Left kidney (tissue), 1 donor: ENCODE measurements at regions not wholly inside any gene's neighbourhood (a gene's known extent, or its start where the extent isn't known, plus 50 kb on each side); places are given as distances from the start of the nearest gene placed in this dataset.
A peak's percentile ranks its signal among the peaks of the same experiment; 100 is the strongest.

Source experiments
- DNase-seq: peaks from one replicate; pipeline ENCODE4 v3.0.0-alpha.2; 2013

DNA sequence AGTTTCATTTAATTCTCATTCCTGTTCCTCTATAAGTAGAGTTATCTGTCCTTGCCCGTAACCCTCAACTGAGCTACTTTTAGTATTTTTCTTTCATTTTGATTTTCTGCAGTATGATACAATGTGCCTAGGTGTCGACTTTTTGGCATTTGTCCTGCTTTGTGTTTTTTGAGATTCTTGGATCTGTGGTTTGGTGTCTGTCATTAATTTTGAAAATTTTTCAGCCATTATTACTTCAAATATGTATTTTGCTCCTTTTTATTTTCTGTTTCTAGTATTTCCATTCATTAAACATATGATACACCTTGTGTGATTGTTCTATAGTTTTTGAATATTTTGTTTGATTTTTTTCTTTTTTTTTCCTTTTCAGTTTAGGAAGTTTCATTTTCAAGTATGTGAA, 598.9 kb downstream of the SPOCK3 start:
- no peak for DNase-seq

DNA sequence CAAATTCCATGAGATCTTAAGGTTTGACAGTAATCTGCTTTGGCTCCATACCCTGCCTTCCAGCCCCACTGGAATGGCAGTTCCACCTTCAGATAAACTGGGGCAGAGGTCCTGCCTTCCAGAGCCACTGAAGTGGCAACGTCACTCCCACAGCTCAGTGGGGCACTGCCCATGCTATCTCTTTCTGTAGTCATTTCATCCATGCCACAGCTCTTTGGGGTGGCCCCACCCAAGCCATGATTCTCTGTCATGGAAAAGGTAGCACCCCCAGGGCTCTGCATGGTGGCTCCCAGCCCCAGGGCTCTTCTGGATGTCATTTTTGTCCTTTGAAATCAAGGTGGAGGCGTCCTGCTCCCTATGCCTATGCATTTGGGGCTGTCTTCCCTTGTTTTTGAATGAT, 596.5 kb downstream of the SPOCK3 start:
- DNase-seq = no peak

DNA sequence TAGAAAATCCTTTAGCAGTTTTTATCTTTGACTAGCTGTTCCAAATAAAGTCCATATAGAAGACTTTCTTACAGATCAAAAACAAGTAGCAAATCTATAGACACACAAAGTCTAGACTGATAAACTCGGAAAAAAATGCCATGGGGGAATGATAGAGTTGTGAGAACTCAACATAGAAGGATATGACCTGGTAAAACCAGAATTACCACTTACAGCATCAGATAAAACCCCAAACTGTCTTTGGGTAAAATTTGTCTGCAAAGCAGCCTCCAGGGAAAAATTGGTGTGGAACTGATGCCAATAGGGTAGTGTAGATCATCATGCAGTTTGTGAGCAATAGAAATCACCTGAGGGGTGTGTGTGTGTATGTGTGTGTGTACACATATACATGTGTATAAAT, 579.1 kb downstream of the SPOCK3 start:
- no peak for DNase-seq

DNA sequence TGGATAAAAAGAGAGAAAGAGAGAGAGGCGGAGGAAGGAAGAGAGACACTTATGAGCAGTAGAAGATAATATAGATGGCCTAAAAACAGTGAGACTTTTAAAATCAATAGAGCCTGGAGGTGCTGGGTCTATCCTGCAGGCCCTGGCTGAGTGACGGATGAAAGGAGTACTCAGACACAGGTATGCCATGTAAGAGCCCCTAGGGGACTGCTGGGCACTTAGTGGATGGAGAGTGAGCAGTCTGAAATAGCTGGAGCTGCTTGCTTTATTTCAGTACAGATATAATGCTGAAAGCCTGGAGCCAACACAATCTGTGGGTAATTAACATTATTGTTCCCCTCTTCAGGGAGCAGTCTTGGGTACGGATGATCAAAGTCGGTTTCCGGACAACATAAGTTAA, 578.6 kb downstream of the SPOCK3 start:
- DNase-seq = no peak

DNA sequence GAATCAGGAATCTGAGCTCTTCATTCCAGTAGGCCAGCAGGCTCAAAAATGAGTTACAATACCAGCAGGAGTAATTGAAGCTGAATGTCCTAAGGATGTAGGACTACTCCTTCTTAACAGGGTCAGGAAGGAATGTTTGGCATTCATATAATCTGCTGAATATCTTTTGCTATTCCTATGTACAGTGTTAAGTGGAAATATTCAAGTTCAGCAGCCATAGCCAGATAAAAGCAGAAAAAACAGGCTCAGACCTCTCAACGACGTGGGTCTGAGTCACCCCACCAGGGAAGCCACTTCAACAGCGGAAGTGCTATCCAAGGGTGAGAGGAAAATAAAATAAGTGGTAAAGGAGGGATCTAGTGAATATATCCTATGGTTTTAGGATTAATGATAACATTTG, 577.0 kb downstream of the SPOCK3 start:
- no peak for DNase-seq

DNA sequence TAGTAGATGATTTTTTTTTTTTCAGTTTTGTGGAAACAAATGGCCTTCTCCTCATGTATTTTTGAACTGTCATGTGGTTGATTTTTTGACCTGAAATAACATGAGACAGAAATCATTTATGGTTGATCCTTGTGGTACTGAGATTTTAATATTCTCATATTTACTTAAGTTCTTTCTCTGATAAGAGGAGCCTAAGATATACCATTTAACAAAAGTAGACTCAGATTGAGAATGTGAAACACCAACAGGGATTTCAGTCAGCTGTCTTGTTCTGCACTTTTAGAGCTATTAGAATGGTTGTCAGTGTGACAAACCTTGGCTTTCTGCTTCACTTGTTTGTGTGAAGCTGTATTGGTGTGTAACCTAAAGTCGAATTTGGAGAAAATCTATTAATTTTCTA, 575.7 kb downstream of the SPOCK3 start:
- DNase-seq = no peak

DNA sequence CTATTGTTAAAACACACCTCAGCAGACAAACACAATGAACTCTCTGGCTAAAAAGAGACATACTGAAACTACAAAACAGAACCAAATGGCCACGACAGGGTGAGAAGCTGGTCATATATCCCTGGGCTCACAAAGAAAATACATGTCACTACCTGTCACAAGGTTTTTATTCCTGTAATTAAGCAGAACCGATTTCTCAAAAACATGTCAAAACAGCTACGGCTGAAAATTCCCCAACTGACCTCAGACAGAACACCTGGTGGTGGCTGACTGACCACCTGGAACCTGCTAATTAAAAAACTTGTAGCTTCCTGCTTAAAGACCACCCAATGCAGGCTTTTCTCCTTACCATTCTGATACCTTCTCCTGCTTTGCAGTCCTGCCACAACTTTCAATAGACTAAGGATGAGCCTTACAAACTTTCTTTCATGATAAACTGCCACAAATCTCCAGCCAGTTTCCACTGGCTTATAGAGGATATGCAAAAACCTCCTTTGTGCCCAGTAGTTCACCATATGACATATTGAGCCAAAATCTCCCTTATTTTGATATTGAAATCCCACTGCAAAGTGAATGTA, 571.9 kb downstream of the SPOCK3 start:
- DNase-seq = peak; percentile 1

DNA sequence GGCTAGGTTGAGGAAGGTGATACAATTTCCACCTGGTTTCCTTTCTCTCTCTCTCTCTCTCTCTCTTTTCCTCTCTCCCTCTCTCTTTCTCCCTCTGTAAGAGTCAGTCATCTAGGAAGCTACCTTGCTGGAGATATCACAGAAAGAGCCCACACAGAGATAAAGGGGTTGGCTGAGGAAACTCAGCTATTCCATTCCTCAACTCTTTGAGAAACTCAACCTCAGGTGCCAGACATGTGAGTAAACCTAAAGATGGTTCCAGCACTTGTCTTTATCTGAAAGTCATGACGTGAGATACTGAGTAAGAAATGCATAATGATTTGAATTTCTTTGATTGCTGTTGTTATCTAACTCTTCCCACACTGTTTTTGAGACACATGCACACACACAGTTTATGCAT, 564.0 kb downstream of the SPOCK3 start:
- no peak for DNase-seq

DNA sequence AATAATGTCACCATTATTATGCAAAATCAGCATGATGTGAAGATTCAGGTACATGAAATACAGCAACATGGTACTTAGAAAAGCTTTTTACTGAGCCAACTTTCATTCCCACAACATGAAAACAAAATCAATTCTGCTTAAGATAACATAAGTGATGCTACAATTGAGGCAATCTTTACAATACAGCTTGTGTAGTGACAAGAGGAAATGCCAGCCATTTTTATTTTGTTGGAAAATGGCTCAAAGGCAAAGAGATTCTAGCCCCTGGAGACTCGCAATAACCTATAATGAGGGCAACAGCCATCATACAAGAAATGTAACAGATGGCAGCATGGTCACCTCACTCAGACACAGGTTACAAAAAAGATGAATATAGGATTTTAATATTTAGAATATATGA, 560.4 kb downstream of the SPOCK3 start:
- DNase-seq = no peak

DNA sequence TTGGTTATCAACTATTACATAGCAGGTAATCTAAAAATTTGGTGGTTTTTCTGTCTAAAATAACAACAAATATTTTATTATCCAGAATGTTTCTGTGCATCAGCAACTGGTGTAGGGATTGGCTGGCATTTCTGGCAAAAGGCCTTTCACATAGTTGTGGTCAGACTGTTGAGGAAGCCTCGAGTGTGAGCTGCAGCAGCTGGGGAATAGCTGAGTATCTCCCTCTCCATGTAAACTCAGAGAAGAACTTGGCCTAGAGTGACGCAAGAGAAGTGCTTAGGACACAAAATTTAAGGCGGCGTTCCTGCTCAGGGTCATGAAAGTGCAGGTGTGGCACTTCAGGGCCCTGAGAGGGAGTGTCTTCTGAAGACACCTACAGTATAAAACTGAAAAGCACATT, 558.9 kb downstream of the SPOCK3 start:
- DNase-seq = no peak

DNA sequence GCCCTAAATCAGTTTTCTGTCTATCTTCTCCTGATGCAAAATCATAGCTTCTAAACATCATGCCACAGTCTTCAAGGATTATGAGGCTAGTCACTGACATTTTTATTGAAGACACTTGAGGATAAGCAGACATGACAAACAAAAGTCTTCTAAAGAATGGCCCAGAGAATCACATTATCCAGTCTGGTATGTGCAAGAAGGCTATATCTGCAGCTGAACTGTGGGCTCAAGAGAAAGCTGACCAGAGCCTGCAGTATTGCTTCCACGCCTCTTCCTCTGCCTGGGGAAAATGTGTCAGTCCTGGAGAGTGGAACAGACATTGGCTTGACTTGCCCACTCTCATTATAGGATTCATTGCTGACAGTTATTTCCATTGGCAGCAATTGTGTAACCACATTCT, 553.5 kb downstream of the SPOCK3 start:
- DNase-seq = no peak

DNA sequence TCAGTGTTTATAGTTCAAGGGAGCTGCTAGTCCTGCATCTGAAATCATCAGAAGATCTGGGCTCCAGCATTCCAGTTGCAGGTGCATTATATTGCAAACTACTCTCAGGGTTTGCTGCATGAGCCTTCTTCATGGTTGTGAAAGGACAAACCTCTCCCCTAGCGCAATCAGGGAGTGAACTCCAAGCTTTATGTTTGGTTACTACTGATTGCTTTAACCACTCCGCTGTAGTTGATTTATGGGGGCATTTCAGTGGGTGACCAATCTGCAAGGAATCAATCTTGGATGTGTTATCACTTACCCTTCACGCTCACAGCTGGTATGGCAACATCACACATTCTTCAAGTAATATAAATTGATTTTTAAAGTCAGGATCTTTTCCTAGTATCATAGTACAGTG, 552.1 kb downstream of the SPOCK3 start:
- DNase-seq = no peak
